GM13977 (cell line): ENCODE measurements at regions not wholly inside any gene's neighbourhood (a gene's known extent, or its start where the extent isn't known, plus 50 kb on each side); places are given as distances from the start of the nearest gene placed in this dataset.

Experiments
- DNase-seq: peaks from one replicate; pipeline ENCODE4 v3.0.0; 2012; ENCODE audit warnings: low spot score
- in situ Hi-C: fragments of 300-500 bp; cut with MboI; formaldehyde crosslinking; loops from one replicate; pipeline ENCODE4 v1.12.0; 2022; ENCODE audit warnings: low sequenced_read_pairs, low pct_unique_long_range_greater_than_20kb, mixed read lengths, inconsistent platforms; ENCODE audit not compliant: unreplicated experiment
- TF ChIP-seq, protein P1 (sequence below): IDR thresholded peaks from 2 replicates; pipeline ENCODE4 v1.5.1; 2012; ENCODE audit warnings: mild to moderate bottlenecking, control low read depth; ENCODE audit not compliant: insufficient read depth; ENCODE audit errors: extremely low read depth, missing control alignments

GRCh38 chr11:95365348-95365747 is 134.3 kb upstream of the SESN3 start:
- DNase-seq = no peak
- in situ Hi-C loops = no loop called here
- TF ChIP-seq, protein P1, sequence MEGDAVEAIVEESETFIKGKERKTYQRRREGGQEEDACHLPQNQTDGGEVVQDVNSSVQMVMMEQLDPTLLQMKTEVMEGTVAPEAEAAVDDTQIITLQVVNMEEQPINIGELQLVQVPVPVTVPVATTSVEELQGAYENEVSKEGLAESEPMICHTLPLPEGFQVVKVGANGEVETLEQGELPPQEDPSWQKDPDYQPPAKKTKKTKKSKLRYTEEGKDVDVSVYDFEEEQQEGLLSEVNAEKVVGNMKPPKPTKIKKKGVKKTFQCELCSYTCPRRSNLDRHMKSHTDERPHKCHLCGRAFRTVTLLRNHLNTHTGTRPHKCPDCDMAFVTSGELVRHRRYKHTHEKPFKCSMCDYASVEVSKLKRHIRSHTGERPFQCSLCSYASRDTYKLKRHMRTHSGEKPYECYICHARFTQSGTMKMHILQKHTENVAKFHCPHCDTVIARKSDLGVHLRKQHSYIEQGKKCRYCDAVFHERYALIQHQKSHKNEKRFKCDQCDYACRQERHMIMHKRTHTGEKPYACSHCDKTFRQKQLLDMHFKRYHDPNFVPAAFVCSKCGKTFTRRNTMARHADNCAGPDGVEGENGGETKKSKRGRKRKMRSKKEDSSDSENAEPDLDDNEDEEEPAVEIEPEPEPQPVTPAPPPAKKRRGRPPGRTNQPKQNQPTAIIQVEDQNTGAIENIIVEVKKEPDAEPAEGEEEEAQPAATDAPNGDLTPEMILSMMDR = no peak

DNA sequence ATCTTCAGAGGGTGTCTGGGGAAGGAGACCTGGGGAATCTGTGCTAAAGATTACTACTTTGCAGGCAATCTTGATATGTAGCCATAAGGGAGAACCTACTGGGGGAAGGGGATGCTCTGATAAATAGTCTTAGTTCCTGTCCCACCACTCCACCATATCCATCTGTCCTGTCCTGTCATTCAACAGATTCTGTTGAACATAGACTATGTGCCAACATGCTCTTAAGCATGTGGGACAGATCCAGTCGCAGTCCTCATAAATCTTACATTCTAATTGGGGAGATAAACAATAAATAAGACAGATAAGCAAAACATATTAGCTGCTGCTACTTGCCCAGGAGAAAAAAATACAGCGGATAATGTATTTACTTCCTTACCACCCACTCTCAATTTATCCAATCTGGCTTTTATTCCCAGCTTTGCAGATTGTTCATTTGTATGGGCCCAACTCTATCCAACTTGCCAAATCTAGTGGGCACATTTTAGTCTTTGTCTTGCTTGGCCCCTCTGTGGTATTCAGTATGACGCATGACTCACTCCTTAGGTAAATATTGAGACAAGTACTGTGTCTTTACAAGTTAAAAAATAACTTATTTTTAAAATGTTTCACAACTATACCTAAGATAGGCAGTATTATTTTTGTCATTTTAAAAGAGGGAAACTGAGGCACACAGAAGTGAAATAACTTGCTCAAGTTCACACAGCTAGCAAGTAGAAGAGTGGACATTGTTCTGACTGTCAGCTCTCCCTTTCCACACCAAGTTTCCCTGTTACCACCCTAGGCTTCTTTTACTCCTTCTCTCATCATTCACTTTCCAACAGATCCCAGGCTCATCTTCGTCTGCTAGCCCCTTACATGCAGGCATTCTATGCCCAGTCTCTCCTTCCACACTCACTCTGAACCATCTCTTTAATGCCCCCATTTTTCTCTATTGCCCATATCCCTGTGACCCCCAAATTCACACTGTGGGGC is 133.6 kb upstream of the SESN3 start:
- no peak for DNase-seq
- TF ChIP-seq, protein P1 = no peak
- in situ Hi-C loops = no loop called here

DNA sequence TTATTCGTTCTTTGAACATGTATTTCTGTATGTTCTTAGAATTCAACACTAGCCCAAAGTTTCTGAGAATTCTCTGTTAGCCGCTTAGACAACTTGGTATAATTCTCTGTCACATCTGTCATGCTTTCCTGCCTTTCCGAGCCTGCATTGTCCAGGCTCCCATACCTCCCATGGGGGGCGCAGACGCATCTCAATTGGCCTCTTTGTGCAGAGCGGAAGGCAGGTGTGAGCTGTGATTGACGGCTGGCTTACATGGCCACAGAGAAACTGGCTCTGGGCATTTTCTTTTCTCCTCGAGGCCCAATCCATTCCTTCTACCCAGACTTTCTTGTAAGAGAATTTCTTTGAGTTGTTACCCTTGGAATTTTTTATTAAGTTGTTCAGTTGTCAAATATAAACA is 132.7 kb upstream of the SESN3 start:
- in situ Hi-C loops = no loop called here
- no peak for DNase-seq
- TF ChIP-seq, protein P1 = no peak

GRCh38 chr11:95363164-95363563 is 132.2 kb upstream of the SESN3 start:
- TF ChIP-seq, protein P1 = no peak

DNA sequence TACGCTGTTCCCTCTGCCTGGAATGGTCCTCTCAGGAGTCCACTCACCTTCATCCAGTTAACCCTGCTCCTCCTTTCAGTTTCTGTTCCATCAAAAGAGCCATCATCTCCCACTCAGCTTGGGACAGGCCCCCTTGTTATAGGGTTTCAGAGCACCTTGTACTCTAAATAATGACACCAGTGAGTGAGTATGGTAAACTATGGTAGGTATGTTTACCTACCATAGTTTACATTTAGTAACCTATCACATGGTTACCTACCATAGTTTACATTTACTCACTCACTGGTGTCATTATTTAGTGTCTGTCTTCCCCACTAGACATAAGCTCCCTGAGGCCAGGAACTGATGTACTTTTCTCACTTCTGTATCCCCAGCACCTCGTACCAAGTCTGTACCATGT is 130.2 kb upstream of the SESN3 start:
- DNase-seq = no peak
- in situ Hi-C loops = no loop called here
- TF ChIP-seq, protein P1 = no peak

More at GRCh38 chr11:95363164-95363563, 132.2 kb upstream of the SESN3 start:
- no peak for DNase-seq
- in situ Hi-C loops = no loop called here

DNA sequence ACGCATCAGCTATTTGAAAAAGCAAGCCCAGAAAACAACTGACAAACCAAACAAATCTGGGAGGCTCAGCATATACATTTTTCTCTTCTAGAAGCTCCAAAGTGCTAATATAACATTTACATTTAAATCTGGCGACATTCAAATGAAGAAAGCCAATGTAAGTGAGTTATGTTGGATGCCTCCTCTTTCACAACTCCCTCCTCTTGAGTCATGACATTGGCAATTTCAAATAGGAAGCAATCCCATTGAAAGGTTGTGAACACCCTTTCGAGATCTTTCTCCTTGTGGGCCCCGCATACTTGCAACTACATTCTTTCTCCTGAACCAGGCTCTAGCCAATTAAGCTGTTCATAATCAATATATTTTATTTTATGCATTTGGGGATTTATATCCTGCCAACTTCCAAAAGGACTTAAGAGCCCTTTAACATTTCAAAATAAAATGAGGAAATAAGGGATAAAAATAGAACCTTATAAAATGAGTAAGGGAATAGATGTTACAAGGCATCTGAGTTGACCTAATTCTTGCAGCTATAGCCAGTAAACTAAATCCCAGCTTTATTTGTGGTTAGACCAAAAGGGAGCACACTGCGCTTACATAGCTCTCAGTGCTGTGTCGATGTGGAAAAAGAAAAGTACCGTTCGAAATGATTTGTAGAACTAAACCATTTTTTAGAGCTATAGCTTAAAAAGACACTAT is 129.5 kb upstream of the SESN3 start:
- in situ Hi-C loops = no loop called here
- TF ChIP-seq, protein P1 = no peak

More for the DNA sequence above, 129.5 kb upstream of the SESN3 start:
- DNase-seq = no peak
